H9 (cell line): ENCODE measurements at regions not wholly inside any gene's neighbourhood (a gene's known extent, or its start where the extent isn't known, plus 50 kb on each side); places are given as distances from the start of the nearest gene placed in this dataset.

Source experiments
- DNase-seq: peaks from one replicate; pipeline ENCODE4 v3.0.0-alpha.2; 2017
- H2AFZ ChIP-seq: one replicate; pipeline ENCODE4 v1.6.1; 2013; ENCODE audit warnings: mild to moderate bottlenecking, low read length, control low read depth, moderate library complexity
- H2AK5ac ChIP-seq: 2 replicates; pipeline ENCODE4 v1.6.1; 2013; ENCODE audit warnings: low read length, control low read depth, mixed read lengths; ENCODE audit not compliant: insufficient read length
- H2BK120ac ChIP-seq: one replicate; pipeline ENCODE4 v1.6.1; 2013; ENCODE audit warnings: low read depth, mild to moderate bottlenecking, low read length, control low read depth, inconsistent platforms; ENCODE audit not compliant: poor library complexity, severe bottlenecking
- H2BK12ac ChIP-seq: 2 replicates; pipeline ENCODE4 v1.6.1; 2013; ENCODE audit warnings: low read length, control low read depth, mixed read lengths, low read depth; ENCODE audit not compliant: insufficient read length
- H2BK15ac ChIP-seq: 2 replicates; pipeline ENCODE4 v1.6.1; 2013; ENCODE audit warnings: low read depth, low read length, control low read depth
- H2BK20ac ChIP-seq: one replicate; pipeline ENCODE4 v1.6.1; 2013; ENCODE audit warnings: low read depth, mild to moderate bottlenecking, low read length, control low read depth, inconsistent platforms; ENCODE audit not compliant: poor library complexity, severe bottlenecking
- H2BK5ac ChIP-seq: 2 replicates; pipeline ENCODE4 v1.6.1; 2013; ENCODE audit warnings: low read length, control low read depth, mixed read lengths; ENCODE audit not compliant: insufficient read length
- H3K14ac ChIP-seq: 2 replicates; pipeline ENCODE4 v1.6.1; 2013; ENCODE audit warnings: low read length, control low read depth; ENCODE audit not compliant: insufficient read depth
- H3K18ac ChIP-seq: 2 replicates; pipeline ENCODE4 v1.6.1; 2013; ENCODE audit warnings: low read depth, mild to moderate bottlenecking, mixed read lengths, low read length, control low read depth; ENCODE audit not compliant: insufficient read length
- H3K23ac ChIP-seq: 2 replicates; pipeline ENCODE4 v1.6.1; 2013; ENCODE audit warnings: low read length, control low read depth, mixed read lengths, low read depth; ENCODE audit not compliant: insufficient read length
- H3K23me2 ChIP-seq: 2 replicates; pipeline ENCODE4 v1.6.1; 2013; ENCODE audit warnings: low read depth, mild to moderate bottlenecking, mixed read lengths, low read length, control low read depth; ENCODE audit not compliant: insufficient read length, poor library complexity, severe bottlenecking
- H3K27ac ChIP-seq: 2 replicates; pipeline ENCODE4 v1.5.1; 2013; ENCODE audit warnings: low read length, control low read depth, mixed read lengths, low read depth; ENCODE audit not compliant: insufficient read length
- H3K27me3 ChIP-seq: 2 replicates; pipeline ENCODE4 v1.6.1; 2013; ENCODE audit warnings: low read length, control low read depth, inconsistent platforms; ENCODE audit not compliant: insufficient read depth
- H3K4ac ChIP-seq: 2 replicates; pipeline ENCODE4 v1.6.1; 2013; ENCODE audit warnings: low read depth, mild to moderate bottlenecking, control low read depth, inconsistent platforms, low read length, moderate library complexity
- H3K4me1 ChIP-seq: 2 replicates; pipeline ENCODE4 v1.6.1; 2013; ENCODE audit warnings: low read length, control low read depth, inconsistent platforms; ENCODE audit not compliant: insufficient read depth
- H3K4me2 ChIP-seq: 2 replicates; pipeline ENCODE4 v1.6.1; 2013; ENCODE audit warnings: low read length, control low read depth, mixed read lengths; ENCODE audit not compliant: insufficient read length, insufficient read depth
- H3K56ac ChIP-seq: 2 replicates; pipeline ENCODE4 v1.6.1; 2013; ENCODE audit warnings: low read depth, mild to moderate bottlenecking, mixed read lengths, low read length, control low read depth; ENCODE audit not compliant: insufficient read length
- H3K79me1 ChIP-seq: 2 replicates; pipeline ENCODE4 v1.6.1; 2013; ENCODE audit warnings: low read depth, mild to moderate bottlenecking, moderate library complexity, low read length, control low read depth, inconsistent platforms; ENCODE audit not compliant: insufficient read depth, poor library complexity, severe bottlenecking
- H3K79me2 ChIP-seq: 2 replicates; pipeline ENCODE4 v1.6.1; 2013; ENCODE audit warnings: low read length, control low read depth, inconsistent platforms; ENCODE audit not compliant: insufficient read depth
- H3K9ac ChIP-seq: 2 replicates; pipeline ENCODE4 v1.6.1; 2013; ENCODE audit warnings: low read length, control low read depth, mixed read lengths; ENCODE audit not compliant: insufficient read length; ENCODE audit errors: extremely low read depth
- H3K9me3 ChIP-seq: one replicate; pipeline ENCODE4 v1.6.1; 2013; ENCODE audit warnings: low read depth, low read length, inconsistent platforms; ENCODE audit not compliant: control insufficient read depth
- H3T11ph ChIP-seq: one replicate; pipeline ENCODE4 v1.6.1; 2013; ENCODE audit warnings: mild to moderate bottlenecking, low read length, control low read depth, inconsistent platforms
- H4K20me1 ChIP-seq: one replicate; pipeline ENCODE4 v1.6.1; 2013; ENCODE audit not compliant: control insufficient read depth, insufficient read length, insufficient read depth
- H4K5ac ChIP-seq: 2 replicates; pipeline ENCODE4 v1.6.1; 2013; ENCODE audit warnings: low read depth, mild to moderate bottlenecking, mixed read lengths, low read length, control low read depth; ENCODE audit not compliant: insufficient read length
- H4K8ac ChIP-seq: replicated peaks from 2 replicates; pipeline ENCODE4 v1.6.1; 2013; ENCODE audit warnings: low read length, control low read depth, mixed read lengths, low read depth; ENCODE audit not compliant: insufficient read length
- H4K91ac ChIP-seq: 2 replicates; pipeline ENCODE4 v1.6.1; 2013; ENCODE audit warnings: low read depth, mild to moderate bottlenecking, moderate library complexity, mixed read lengths, low read length, control low read depth; ENCODE audit not compliant: insufficient read length
- H3K27ac Mint-ChIP-seq, 3 experiments: 2 replicates in 2 of 3; 3 replicates in 1 of 3; pipeline ENCODE4 v1.8.0; 2020 to 2021; ENCODE audit warnings: mixed read lengths in 3 of 3, mild to moderate bottlenecking in 1 of 3, moderate library complexity in 1 of 3
- H3K27me3 Mint-ChIP-seq: 2 replicates; pipeline ENCODE4 v1.8.0; 2021; ENCODE audit warnings: low read depth, mild to moderate bottlenecking, moderate library complexity, mixed read lengths
- H3K36me3 Mint-ChIP-seq, 3 experiments: 2 replicates in 2 of 3; 3 replicates in 1 of 3; pipeline ENCODE4 v1.8.0; 2020 to 2021; ENCODE audit warnings: low read depth in 3 of 3, mixed read lengths in 3 of 3; ENCODE audit not compliant: insufficient read depth in 1 of 3
- H3K4me1 Mint-ChIP-seq, 2 experiments: 2 replicates each; pipeline ENCODE4 v1.8.0; 2020; ENCODE audit warnings: mixed read lengths in 2 of 2
- H3K4me3 Mint-ChIP-seq, 2 experiments: 2 replicates in 1 of 2; 3 replicates in 1 of 2; pipeline ENCODE4 v1.8.0; 2020 to 2021; ENCODE audit warnings: mild to moderate bottlenecking in 2 of 2, mixed read lengths in 2 of 2, moderate library complexity in 1 of 2
- H3K9me3 Mint-ChIP-seq, 2 experiments: 2 replicates in 1 of 2; 3 replicates in 1 of 2; pipeline ENCODE4 v1.8.0; 2020; ENCODE audit warnings: mild to moderate bottlenecking in 2 of 2, mixed read lengths in 2 of 2, moderate library complexity in 1 of 2
- TF ChIP-seq, protein P1 (sequence below): fragments of 200-600 bp; sonication (generic); conservative IDR thresholded peaks from 3 replicates; pipeline ENCODE4 v1.8.0; 2021; ENCODE audit warnings: antibody characterized with exemption, mild to moderate bottlenecking

GRCh38 chrX:121258545-121258944 lies 211.1 kb downstream of the GLUD2 start:
- Histone ChIP-seq H3K9me3 (peaks cover 40% of the 10 kb centered on the region), H2BK120ac (no peak overlapping the region), H3K4me1 (no peaks in the 10 kb centered on the region), H4K20me1 (no peaks in the 10 kb centered on the region), H3T11ph (no peak overlapping the region), H3K79me1 (no peaks in the 10 kb centered on the region), H3K27ac (no peak overlapping the region), H2BK12ac (no peak overlapping the region), H3K23ac (no peak overlapping the region), H3K4ac (no peak overlapping the region), H4K91ac (no peak overlapping the region), H3K79me2 (no peaks in the 10 kb centered on the region), H3K23me2 (no peaks in the 10 kb centered on the region), H2AFZ (no peak overlapping the region), H3K27me3 (no peaks in the 10 kb centered on the region), H3K14ac (no peak overlapping the region), H2BK15ac (no peak overlapping the region), H4K8ac (no peak overlapping the region), H3K4me2 (no peak overlapping the region), H4K5ac (no peak overlapping the region), H3K9ac (no peak overlapping the region), H2BK20ac (no peak overlapping the region), H2BK5ac (no peak overlapping the region), H3K18ac (no peak overlapping the region), H2AK5ac (no peak overlapping the region), H3K56ac (no peak overlapping the region)
- no peak overlapping the region for H3K4me3 Mint-ChIP-seq
- TF ChIP-seq, protein P1, sequence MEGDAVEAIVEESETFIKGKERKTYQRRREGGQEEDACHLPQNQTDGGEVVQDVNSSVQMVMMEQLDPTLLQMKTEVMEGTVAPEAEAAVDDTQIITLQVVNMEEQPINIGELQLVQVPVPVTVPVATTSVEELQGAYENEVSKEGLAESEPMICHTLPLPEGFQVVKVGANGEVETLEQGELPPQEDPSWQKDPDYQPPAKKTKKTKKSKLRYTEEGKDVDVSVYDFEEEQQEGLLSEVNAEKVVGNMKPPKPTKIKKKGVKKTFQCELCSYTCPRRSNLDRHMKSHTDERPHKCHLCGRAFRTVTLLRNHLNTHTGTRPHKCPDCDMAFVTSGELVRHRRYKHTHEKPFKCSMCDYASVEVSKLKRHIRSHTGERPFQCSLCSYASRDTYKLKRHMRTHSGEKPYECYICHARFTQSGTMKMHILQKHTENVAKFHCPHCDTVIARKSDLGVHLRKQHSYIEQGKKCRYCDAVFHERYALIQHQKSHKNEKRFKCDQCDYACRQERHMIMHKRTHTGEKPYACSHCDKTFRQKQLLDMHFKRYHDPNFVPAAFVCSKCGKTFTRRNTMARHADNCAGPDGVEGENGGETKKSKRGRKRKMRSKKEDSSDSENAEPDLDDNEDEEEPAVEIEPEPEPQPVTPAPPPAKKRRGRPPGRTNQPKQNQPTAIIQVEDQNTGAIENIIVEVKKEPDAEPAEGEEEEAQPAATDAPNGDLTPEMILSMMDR: no peak
- H3K27me3 Mint-ChIP-seq: peaks cover 4% of the 10 kb centered on the region
- no peaks in the 10 kb centered on the region; a peak in 1 of 7 replicates for H3K36me3 Mint-ChIP-seq
- peaks cover 44 to 53% of the 10 kb centered on the region in 2 experiments for H3K9me3 Mint-ChIP-seq
- H3K4me1 Mint-ChIP-seq: peaks cover 3 to 5% of the 10 kb centered on the region in 2 experiments; a peak in 3 of 4 replicates
- DNase-seq: no peak
- no peak overlapping the region for H3K27ac Mint-ChIP-seq
